ENCODE measurements at regions not wholly inside any gene's neighbourhood (a gene's known extent, or its start where the extent isn't known, plus 50 kb on each side); places are given as distances from the start of the nearest gene placed in this dataset.

DNA sequence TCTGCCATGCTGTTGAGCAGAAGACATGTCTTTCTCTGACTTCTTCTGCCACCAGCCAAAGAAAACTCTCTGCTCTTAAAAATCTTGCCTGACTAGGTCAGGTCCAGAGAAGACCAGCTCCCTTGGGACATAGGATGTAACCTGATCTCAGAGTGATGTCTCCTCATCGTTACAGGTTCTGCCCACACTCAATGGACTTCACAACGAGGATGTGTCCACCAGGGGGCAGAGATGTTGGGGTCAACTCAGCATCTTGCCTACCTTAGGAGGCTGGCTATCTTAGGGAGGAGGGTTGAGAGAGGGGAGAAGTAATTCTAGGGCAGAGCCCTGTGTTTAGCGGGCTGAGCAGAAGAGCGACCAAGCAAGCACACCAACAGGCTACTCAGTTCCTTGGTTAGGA is 207.6 kb upstream of the CDH4 start:
- Histone ChIP-seq H3F3A (replicated peaks; ENCODE audit: insufficient read depth) (no peaks in the 10 kb centered on the region), H2AFZ (ENCODE audit: low read depth) (no peak overlapping the region), H4K20me1 (ENCODE audit: insufficient read depth) (no peaks in the 10 kb centered on the region), H3K79me2 (ENCODE audit: insufficient read depth) (no peaks in the 10 kb centered on the region), H3K36me3 (replicated peaks in 1 of 2; ENCODE audit: control insufficient read depth in 1 of 2, insufficient read depth in 2 of 2, low read length in 1 of 2) (no peaks in the 10 kb centered on the region), H3K9me3 (no peaks in the 10 kb centered on the region), H3K4me1 (ENCODE audit: control insufficient read depth in 1 of 2, insufficient read depth in 2 of 2, low read depth in 1 of 2, low read length in 1 of 2) (no peaks in the 10 kb centered on the region), H3K27me3 (ENCODE audit: insufficient read depth) (no peaks in the 10 kb centered on the region), H3K9ac (no peak overlapping the region), H3K27ac (ENCODE audit: low read depth in 2 of 2, low read length in 1 of 2) (no peak overlapping the region), H3K4me2 (no peak overlapping the region), H3K4me3 (ENCODE audit: low read depth in 2 of 2, low read length in 1 of 2) (no peak overlapping the region), H3K9me2 (no peaks in the 10 kb centered on the region)
- 39% methylated on average over 4 of the region's 4 CpGs for WGBS (ENCODE audit: low lambda C conversion rate)
- DNase-seq, result no peak
- ChIA-PET POLR2A (no interaction called here), CTCF (no interaction called here)
- TF ChIP-seq NFIC (IDR thresholded peaks at IDR 0.05; ENCODE audit: borderline replicate concordance) (no peak), ELF1 (IDR thresholded peaks at IDR 0.05) (no peak), RXRA (IDR thresholded peaks at IDR 0.05; ENCODE audit: borderline replicate concordance, low read depth) (no peak), FOXM1 (IDR thresholded peaks at IDR 0.05; ENCODE audit: low read depth) (no peak), CHD2 (IDR thresholded peaks at IDR 0.05; ENCODE audit: low read length, partially characterized antibody) (no peak), EP300 (IDR thresholded peaks at IDR 0.05; ENCODE audit: borderline replicate concordance in 1 of 2, low read depth in 1 of 2, low read length in 1 of 2) (no peak)
- TF ChIP-seq, protein P1, sequence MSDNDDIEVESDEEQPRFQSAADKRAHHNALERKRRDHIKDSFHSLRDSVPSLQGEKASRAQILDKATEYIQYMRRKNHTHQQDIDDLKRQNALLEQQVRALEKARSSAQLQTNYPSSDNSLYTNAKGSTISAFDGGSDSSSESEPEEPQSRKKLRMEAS (IDR thresholded peaks at IDR 0.05; ENCODE audit: low read depth), result no peak
- TF ChIP-seq, protein P2, sequence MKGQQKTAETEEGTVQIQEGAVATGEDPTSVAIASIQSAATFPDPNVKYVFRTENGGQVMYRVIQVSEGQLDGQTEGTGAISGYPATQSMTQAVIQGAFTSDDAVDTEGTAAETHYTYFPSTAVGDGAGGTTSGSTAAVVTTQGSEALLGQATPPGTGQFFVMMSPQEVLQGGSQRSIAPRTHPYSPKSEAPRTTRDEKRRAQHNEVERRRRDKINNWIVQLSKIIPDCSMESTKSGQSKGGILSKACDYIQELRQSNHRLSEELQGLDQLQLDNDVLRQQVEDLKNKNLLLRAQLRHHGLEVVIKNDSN (IDR thresholded peaks at IDR 0.05; ENCODE audit: borderline replicate concordance, low read depth), result no peak

DNA sequence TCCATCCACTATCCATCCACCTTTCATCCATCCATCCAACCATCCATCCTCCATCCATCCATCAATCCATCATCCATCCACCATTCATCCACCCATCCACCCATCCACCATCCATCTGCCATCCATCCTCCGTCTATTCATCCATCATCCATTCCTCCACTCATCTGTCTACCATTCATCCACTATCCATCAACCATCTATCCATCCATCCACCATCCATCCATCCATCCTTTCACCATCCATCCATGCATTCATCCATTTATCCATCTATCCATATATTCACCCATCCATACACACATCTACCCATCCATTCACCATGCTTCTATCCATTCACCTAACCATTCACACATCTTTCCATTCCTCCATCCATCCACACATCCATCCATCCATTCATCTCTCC is 207.0 kb upstream of the CDH4 start:
- POLR2A ChIA-PET, result no interaction called here
- Histone ChIP-seq H3K4me2 (no peak overlapping the region), H4K20me1 (ENCODE audit: insufficient read depth) (no peaks in the 10 kb centered on the region), H3K9me3 (no peaks in the 10 kb centered on the region), H3K27me3 (ENCODE audit: insufficient read depth) (no peaks in the 10 kb centered on the region), H3K79me2 (ENCODE audit: insufficient read depth) (no peaks in the 10 kb centered on the region), H3K4me1 (ENCODE audit: control insufficient read depth in 1 of 2, insufficient read depth in 2 of 2, low read depth in 1 of 2, low read length in 1 of 2) (no peaks in the 10 kb centered on the region), H3K9ac (no peak overlapping the region), H3K4me3 (ENCODE audit: low read depth in 2 of 2, low read length in 1 of 2) (no peak overlapping the region), H3K27ac (ENCODE audit: low read depth in 2 of 2, low read length in 1 of 2) (no peak overlapping the region), H3K36me3 (replicated peaks in 1 of 2; ENCODE audit: control insufficient read depth in 1 of 2, insufficient read depth in 2 of 2, low read length in 1 of 2) (no peaks in the 10 kb centered on the region), H3F3A (replicated peaks; ENCODE audit: insufficient read depth) (no peaks in the 10 kb centered on the region), H3K9me2 (no peaks in the 10 kb centered on the region), H2AFZ (ENCODE audit: low read depth) (no peak overlapping the region)
- TF ChIP-seq SIN3A (IDR thresholded peaks at IDR 0.05; ENCODE audit: borderline replicate concordance, low read depth, low read length) (no peak), EZH2phosphoT487 (IDR thresholded peaks at IDR 0.05; ENCODE audit: borderline replicate concordance, low read depth) (no peak), POLR2AphosphoS5 (IDR thresholded peaks at IDR 0.05; ENCODE audit: low read depth, low read length) (no peak)
- WGBS (ENCODE audit: low lambda C conversion rate), result 46% methylated on average over 1 of the region's 1 CpG
- CTCF ChIA-PET, result no interaction called here
- no peak for DNase-seq

DNA sequence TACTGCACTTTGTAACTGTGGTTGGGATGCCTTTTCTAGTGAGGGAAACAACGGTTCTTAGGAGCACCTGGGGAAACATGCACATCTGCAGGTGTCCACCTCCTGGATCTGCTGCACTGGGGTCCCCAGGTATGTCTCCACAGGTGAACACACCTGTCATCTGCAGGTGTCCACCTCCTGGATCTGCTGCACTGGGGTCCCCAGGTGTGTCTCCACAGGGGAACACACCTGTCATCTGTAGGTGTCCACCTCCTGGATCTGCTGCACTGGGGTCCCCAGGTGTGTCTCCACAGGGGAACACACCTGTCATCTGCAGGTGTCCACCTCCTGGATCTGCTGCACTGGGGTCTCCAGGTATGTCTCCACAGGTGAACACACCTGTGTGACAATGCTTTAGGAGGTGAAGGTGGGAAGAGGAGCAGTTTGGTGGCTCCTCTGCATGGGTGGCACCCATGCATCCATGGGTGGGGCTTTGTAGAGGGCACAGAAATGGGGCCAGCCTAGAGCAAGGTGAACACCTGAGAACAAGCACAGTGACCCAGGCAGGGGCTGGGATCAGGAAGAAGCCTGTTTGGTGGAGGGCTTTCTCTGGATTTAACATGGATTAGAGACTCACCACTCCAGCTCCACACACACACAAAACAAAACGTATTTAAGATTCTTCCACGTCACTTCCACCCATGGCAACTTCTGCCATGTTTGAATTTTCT is 206.0 kb upstream of the CDH4 start:
- CTCF ChIA-PET, result no interaction called here
- WGBS (ENCODE audit: low lambda C conversion rate), result 6% methylated on average over 3 of the region's 3 CpGs
- no peaks in the 10 kb centered on the region for H3K9me2 ChIP-seq
- H3K9ac ChIP-seq, result no peak overlapping the region
- H4K20me1 ChIP-seq (ENCODE audit: insufficient read depth), result no peaks in the 10 kb centered on the region
- no peak for DNase-seq
- H3K36me3 ChIP-seq (replicated peaks in 1 of 2; ENCODE audit: control insufficient read depth in 1 of 2, insufficient read depth in 2 of 2, low read length in 1 of 2), result no peaks in the 10 kb centered on the region
- H3K4me2 ChIP-seq, result no peak overlapping the region
- no peaks in the 10 kb centered on the region for H3K9me3 ChIP-seq
- no peak overlapping the region for H2AFZ ChIP-seq (ENCODE audit: low read depth)
- no peak overlapping the region for H3K4me3 ChIP-seq (ENCODE audit: low read depth in 2 of 2, low read length in 1 of 2)
- H3K27ac ChIP-seq (ENCODE audit: low read depth in 2 of 2, low read length in 1 of 2), result no peak overlapping the region
- H3K4me1 ChIP-seq (ENCODE audit: control insufficient read depth in 1 of 2, insufficient read depth in 2 of 2, low read depth in 1 of 2, low read length in 1 of 2), result no peaks in the 10 kb centered on the region
- no peaks in the 10 kb centered on the region for H3F3A ChIP-seq (replicated peaks; ENCODE audit: insufficient read depth)
- POLR2A ChIA-PET, result no interaction called here
- H3K27me3 ChIP-seq (ENCODE audit: insufficient read depth), result no peaks in the 10 kb centered on the region
- no peaks in the 10 kb centered on the region for H3K79me2 ChIP-seq (ENCODE audit: insufficient read depth)
- TF ChIP-seq MXI1 (IDR thresholded peaks at IDR 0.05; ENCODE audit: low read depth, low read length) (no peak), ELF1 (IDR thresholded peaks at IDR 0.05) (no peak), TAF1 (IDR thresholded peaks at IDR 0.05; ENCODE audit: borderline replicate concordance, low read depth, low read length) (no peak), JUND (IDR thresholded peaks at IDR 0.05) (no peak)
- TF ChIP-seq, protein P3, sequence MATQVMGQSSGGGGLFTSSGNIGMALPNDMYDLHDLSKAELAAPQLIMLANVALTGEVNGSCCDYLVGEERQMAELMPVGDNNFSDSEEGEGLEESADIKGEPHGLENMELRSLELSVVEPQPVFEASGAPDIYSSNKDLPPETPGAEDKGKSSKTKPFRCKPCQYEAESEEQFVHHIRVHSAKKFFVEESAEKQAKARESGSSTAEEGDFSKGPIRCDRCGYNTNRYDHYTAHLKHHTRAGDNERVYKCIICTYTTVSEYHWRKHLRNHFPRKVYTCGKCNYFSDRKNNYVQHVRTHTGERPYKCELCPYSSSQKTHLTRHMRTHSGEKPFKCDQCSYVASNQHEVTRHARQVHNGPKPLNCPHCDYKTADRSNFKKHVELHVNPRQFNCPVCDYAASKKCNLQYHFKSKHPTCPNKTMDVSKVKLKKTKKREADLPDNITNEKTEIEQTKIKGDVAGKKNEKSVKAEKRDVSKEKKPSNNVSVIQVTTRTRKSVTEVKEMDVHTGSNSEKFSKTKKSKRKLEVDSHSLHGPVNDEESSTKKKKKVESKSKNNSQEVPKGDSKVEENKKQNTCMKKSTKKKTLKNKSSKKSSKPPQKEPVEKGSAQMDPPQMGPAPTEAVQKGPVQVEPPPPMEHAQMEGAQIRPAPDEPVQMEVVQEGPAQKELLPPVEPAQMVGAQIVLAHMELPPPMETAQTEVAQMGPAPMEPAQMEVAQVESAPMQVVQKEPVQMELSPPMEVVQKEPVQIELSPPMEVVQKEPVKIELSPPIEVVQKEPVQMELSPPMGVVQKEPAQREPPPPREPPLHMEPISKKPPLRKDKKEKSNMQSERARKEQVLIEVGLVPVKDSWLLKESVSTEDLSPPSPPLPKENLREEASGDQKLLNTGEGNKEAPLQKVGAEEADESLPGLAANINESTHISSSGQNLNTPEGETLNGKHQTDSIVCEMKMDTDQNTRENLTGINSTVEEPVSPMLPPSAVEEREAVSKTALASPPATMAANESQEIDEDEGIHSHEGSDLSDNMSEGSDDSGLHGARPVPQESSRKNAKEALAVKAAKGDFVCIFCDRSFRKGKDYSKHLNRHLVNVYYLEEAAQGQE (IDR thresholded peaks at IDR 0.05; ENCODE audit: low read depth, low read length), result no peak
- TF ChIP-seq, protein P4, sequence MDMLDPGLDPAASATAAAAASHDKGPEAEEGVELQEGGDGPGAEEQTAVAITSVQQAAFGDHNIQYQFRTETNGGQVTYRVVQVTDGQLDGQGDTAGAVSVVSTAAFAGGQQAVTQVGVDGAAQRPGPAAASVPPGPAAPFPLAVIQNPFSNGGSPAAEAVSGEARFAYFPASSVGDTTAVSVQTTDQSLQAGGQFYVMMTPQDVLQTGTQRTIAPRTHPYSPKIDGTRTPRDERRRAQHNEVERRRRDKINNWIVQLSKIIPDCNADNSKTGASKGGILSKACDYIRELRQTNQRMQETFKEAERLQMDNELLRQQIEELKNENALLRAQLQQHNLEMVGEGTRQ (IDR thresholded peaks at IDR 0.05; ENCODE audit: borderline replicate concordance, low read depth, low read length), result no peak

All from SK-N-SH (cell line).